ENCODE measurements at regions not wholly inside any gene's neighbourhood (a gene's known extent, or its start where the extent isn't known, plus 50 kb on each side); places are given as distances from the start of the nearest gene placed in this dataset.

DNA sequence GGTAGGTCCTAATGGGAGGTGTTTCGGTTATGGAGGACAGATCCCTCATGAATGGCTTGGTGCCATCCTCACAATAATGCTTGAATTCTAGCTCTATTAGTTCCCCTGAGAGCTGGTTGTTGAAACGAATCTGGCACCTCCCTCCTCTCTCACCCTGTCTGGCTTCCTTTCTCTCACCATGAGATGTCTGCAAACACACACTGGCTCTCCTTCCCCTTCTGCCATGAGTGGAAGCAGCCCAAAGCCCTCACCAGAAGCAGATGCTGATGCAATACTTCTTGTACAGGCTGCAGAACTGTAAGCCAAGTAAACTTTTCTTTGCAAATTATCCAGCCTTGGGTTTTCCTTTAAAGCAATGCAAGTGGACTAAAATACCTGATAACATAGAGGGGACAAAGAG, 86.6 kb downstream of the RND3 start:
- TF ChIP-seq, protein P1, sequence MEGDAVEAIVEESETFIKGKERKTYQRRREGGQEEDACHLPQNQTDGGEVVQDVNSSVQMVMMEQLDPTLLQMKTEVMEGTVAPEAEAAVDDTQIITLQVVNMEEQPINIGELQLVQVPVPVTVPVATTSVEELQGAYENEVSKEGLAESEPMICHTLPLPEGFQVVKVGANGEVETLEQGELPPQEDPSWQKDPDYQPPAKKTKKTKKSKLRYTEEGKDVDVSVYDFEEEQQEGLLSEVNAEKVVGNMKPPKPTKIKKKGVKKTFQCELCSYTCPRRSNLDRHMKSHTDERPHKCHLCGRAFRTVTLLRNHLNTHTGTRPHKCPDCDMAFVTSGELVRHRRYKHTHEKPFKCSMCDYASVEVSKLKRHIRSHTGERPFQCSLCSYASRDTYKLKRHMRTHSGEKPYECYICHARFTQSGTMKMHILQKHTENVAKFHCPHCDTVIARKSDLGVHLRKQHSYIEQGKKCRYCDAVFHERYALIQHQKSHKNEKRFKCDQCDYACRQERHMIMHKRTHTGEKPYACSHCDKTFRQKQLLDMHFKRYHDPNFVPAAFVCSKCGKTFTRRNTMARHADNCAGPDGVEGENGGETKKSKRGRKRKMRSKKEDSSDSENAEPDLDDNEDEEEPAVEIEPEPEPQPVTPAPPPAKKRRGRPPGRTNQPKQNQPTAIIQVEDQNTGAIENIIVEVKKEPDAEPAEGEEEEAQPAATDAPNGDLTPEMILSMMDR (IDR thresholded peaks at IDR 0.05) = no peak
- no peak for TF ChIP-seq POLR2A (IDR thresholded peaks at IDR 0.05)
